ENCODE measurements at regions not wholly inside any gene's neighbourhood (a gene's known extent, or its start where the extent isn't known, plus 50 kb on each side); places are given as distances from the start of the nearest gene placed in this dataset.

GRCh38 chr10:78817361-78817760 is 251.4 kb upstream of the ZMIZ1 start:
- no peak for DNase-seq (ENCODE audit: extremely low read depth in 1 of 2, low read depth in 1 of 2)

- no peak for DNase-seq (ENCODE audit: extremely low read depth in 1 of 2, low read depth in 1 of 2)
Measured at GRCh38 chr10:78817804-78818203, 251.0 kb upstream of the ZMIZ1 start.

GRCh38 chr10:78819361-78820006 is 249.3 kb upstream of the ZMIZ1 start:
- no peak for DNase-seq (ENCODE audit: extremely low read depth in 1 of 2, low read depth in 1 of 2)

- DNase-seq (ENCODE audit: extremely low read depth in 1 of 2, low read depth in 1 of 2), result no peak
Measured at GRCh38 chr10:78820007-78820362, 248.8 kb upstream of the ZMIZ1 start.

- no peak for DNase-seq (ENCODE audit: extremely low read depth in 1 of 2, low read depth in 1 of 2)
Measured at GRCh38 chr10:78821052-78821451, 247.7 kb upstream of the ZMIZ1 start.

- DNase-seq (ENCODE audit: extremely low read depth in 1 of 2, low read depth in 1 of 2), result no peak
Measured at GRCh38 chr10:78828647-78829539, 239.9 kb upstream of the ZMIZ1 start.

- DNase-seq (ENCODE audit: extremely low read depth in 1 of 2, low read depth in 1 of 2), result no peak
Measured at GRCh38 chr10:78829565-78829964, 239.2 kb upstream of the ZMIZ1 start.

- no peak for DNase-seq (ENCODE audit: extremely low read depth in 1 of 2, low read depth in 1 of 2)
Measured at GRCh38 chr10:78830062-78830975, 238.4 kb upstream of the ZMIZ1 start.

- DNase-seq (ENCODE audit: extremely low read depth in 1 of 2, low read depth in 1 of 2), result no peak
Measured at GRCh38 chr10:78830976-78831375, 237.8 kb upstream of the ZMIZ1 start.

- DNase-seq (ENCODE audit: extremely low read depth in 1 of 2, low read depth in 1 of 2), result no peak
Measured at GRCh38 chr10:78831461-78831860, 237.3 kb upstream of the ZMIZ1 start.

- DNase-seq (ENCODE audit: extremely low read depth in 1 of 2, low read depth in 1 of 2), result no peak
Measured at GRCh38 chr10:78832281-78832680, 236.5 kb upstream of the ZMIZ1 start.

GRCh38 chr10:78838141-78838657 is 230.6 kb upstream of the ZMIZ1 start:
- no peak for DNase-seq (ENCODE audit: extremely low read depth in 1 of 2, low read depth in 1 of 2)

- DNase-seq (ENCODE audit: extremely low read depth in 1 of 2, low read depth in 1 of 2), result no peak
Measured at GRCh38 chr10:78843495-78843894, 225.3 kb upstream of the ZMIZ1 start.

GRCh38 chr10:78844960-78845607 is 223.7 kb upstream of the ZMIZ1 start:
- no peak for DNase-seq (ENCODE audit: extremely low read depth in 1 of 2, low read depth in 1 of 2)

- DNase-seq (ENCODE audit: extremely low read depth in 1 of 2, low read depth in 1 of 2), result no peak
Measured at GRCh38 chr10:78846071-78846470, 222.7 kb upstream of the ZMIZ1 start.

GRCh38 chr10:78846760-78847159 is 222.0 kb upstream of the ZMIZ1 start:
- DNase-seq (ENCODE audit: extremely low read depth in 1 of 2, low read depth in 1 of 2), result no peak

- no peak for DNase-seq (ENCODE audit: extremely low read depth in 1 of 2, low read depth in 1 of 2)
Measured at GRCh38 chr10:78847485-78847884, 221.3 kb upstream of the ZMIZ1 start.

GRCh38 chr10:78849115-78849514 is 219.7 kb upstream of the ZMIZ1 start:
- DNase-seq (ENCODE audit: extremely low read depth in 1 of 2, low read depth in 1 of 2), result no peak

- no peak for DNase-seq (ENCODE audit: extremely low read depth in 1 of 2, low read depth in 1 of 2)
Measured at GRCh38 chr10:78849731-78850130, 219.0 kb upstream of the ZMIZ1 start.

- DNase-seq (ENCODE audit: extremely low read depth in 1 of 2, low read depth in 1 of 2), result no peak
Measured at GRCh38 chr10:78850644-78851435, 217.9 kb upstream of the ZMIZ1 start.
